H9 (cell line): ENCODE measurements at regions not wholly inside any gene's neighbourhood (a gene's known extent, or its start where the extent isn't known, plus 50 kb on each side); places are given as distances from the start of the nearest gene placed in this dataset.

ENCODE experiments used
- DNase-seq: peaks from one replicate; pipeline ENCODE4 v3.0.0-alpha.2; 2017
- H2AFZ ChIP-seq: one replicate; pipeline ENCODE4 v1.6.1; 2013; ENCODE audit warnings: mild to moderate bottlenecking, low read length, control low read depth, moderate library complexity
- H2AK5ac ChIP-seq: 2 replicates; pipeline ENCODE4 v1.6.1; 2013; ENCODE audit warnings: low read length, control low read depth, mixed read lengths; ENCODE audit not compliant: insufficient read length
- H2BK120ac ChIP-seq: one replicate; pipeline ENCODE4 v1.6.1; 2013; ENCODE audit warnings: low read depth, mild to moderate bottlenecking, low read length, control low read depth, inconsistent platforms; ENCODE audit not compliant: poor library complexity, severe bottlenecking
- H2BK12ac ChIP-seq: 2 replicates; pipeline ENCODE4 v1.6.1; 2013; ENCODE audit warnings: low read length, control low read depth, mixed read lengths, low read depth; ENCODE audit not compliant: insufficient read length
- H2BK15ac ChIP-seq: 2 replicates; pipeline ENCODE4 v1.6.1; 2013; ENCODE audit warnings: low read depth, low read length, control low read depth
- H2BK20ac ChIP-seq: one replicate; pipeline ENCODE4 v1.6.1; 2013; ENCODE audit warnings: low read depth, mild to moderate bottlenecking, low read length, control low read depth, inconsistent platforms; ENCODE audit not compliant: poor library complexity, severe bottlenecking
- H2BK5ac ChIP-seq: 2 replicates; pipeline ENCODE4 v1.6.1; 2013; ENCODE audit warnings: low read length, control low read depth, mixed read lengths; ENCODE audit not compliant: insufficient read length
- H3K14ac ChIP-seq: 2 replicates; pipeline ENCODE4 v1.6.1; 2013; ENCODE audit warnings: low read length, control low read depth; ENCODE audit not compliant: insufficient read depth
- H3K18ac ChIP-seq: 2 replicates; pipeline ENCODE4 v1.6.1; 2013; ENCODE audit warnings: low read depth, mild to moderate bottlenecking, mixed read lengths, low read length, control low read depth; ENCODE audit not compliant: insufficient read length
- H3K23ac ChIP-seq: 2 replicates; pipeline ENCODE4 v1.6.1; 2013; ENCODE audit warnings: low read length, control low read depth, mixed read lengths, low read depth; ENCODE audit not compliant: insufficient read length
- H3K23me2 ChIP-seq: 2 replicates; pipeline ENCODE4 v1.6.1; 2013; ENCODE audit warnings: low read depth, mild to moderate bottlenecking, mixed read lengths, low read length, control low read depth; ENCODE audit not compliant: insufficient read length, poor library complexity, severe bottlenecking
- H3K27ac ChIP-seq: 2 replicates; pipeline ENCODE4 v1.5.1; 2013; ENCODE audit warnings: low read length, control low read depth, mixed read lengths, low read depth; ENCODE audit not compliant: insufficient read length
- H3K27me3 ChIP-seq: 2 replicates; pipeline ENCODE4 v1.6.1; 2013; ENCODE audit warnings: low read length, control low read depth, inconsistent platforms; ENCODE audit not compliant: insufficient read depth
- H3K4ac ChIP-seq: 2 replicates; pipeline ENCODE4 v1.6.1; 2013; ENCODE audit warnings: low read depth, mild to moderate bottlenecking, control low read depth, inconsistent platforms, low read length, moderate library complexity
- H3K4me1 ChIP-seq: 2 replicates; pipeline ENCODE4 v1.6.1; 2013; ENCODE audit warnings: low read length, control low read depth, inconsistent platforms; ENCODE audit not compliant: insufficient read depth
- H3K4me2 ChIP-seq: 2 replicates; pipeline ENCODE4 v1.6.1; 2013; ENCODE audit warnings: low read length, control low read depth, mixed read lengths; ENCODE audit not compliant: insufficient read length, insufficient read depth
- H3K56ac ChIP-seq: 2 replicates; pipeline ENCODE4 v1.6.1; 2013; ENCODE audit warnings: low read depth, mild to moderate bottlenecking, mixed read lengths, low read length, control low read depth; ENCODE audit not compliant: insufficient read length
- H3K79me1 ChIP-seq: 2 replicates; pipeline ENCODE4 v1.6.1; 2013; ENCODE audit warnings: low read depth, mild to moderate bottlenecking, moderate library complexity, low read length, control low read depth, inconsistent platforms; ENCODE audit not compliant: insufficient read depth, poor library complexity, severe bottlenecking
- H3K79me2 ChIP-seq: 2 replicates; pipeline ENCODE4 v1.6.1; 2013; ENCODE audit warnings: low read length, control low read depth, inconsistent platforms; ENCODE audit not compliant: insufficient read depth
- H3K9ac ChIP-seq: 2 replicates; pipeline ENCODE4 v1.6.1; 2013; ENCODE audit warnings: low read length, control low read depth, mixed read lengths; ENCODE audit not compliant: insufficient read length; ENCODE audit errors: extremely low read depth
- H3K9me3 ChIP-seq: one replicate; pipeline ENCODE4 v1.6.1; 2013; ENCODE audit warnings: low read depth, low read length, inconsistent platforms; ENCODE audit not compliant: control insufficient read depth
- H3T11ph ChIP-seq: one replicate; pipeline ENCODE4 v1.6.1; 2013; ENCODE audit warnings: mild to moderate bottlenecking, low read length, control low read depth, inconsistent platforms
- H4K20me1 ChIP-seq: one replicate; pipeline ENCODE4 v1.6.1; 2013; ENCODE audit not compliant: control insufficient read depth, insufficient read length, insufficient read depth
- H4K5ac ChIP-seq: 2 replicates; pipeline ENCODE4 v1.6.1; 2013; ENCODE audit warnings: low read depth, mild to moderate bottlenecking, mixed read lengths, low read length, control low read depth; ENCODE audit not compliant: insufficient read length
- H4K8ac ChIP-seq: replicated peaks from 2 replicates; pipeline ENCODE4 v1.6.1; 2013; ENCODE audit warnings: low read length, control low read depth, mixed read lengths, low read depth; ENCODE audit not compliant: insufficient read length
- H4K91ac ChIP-seq: 2 replicates; pipeline ENCODE4 v1.6.1; 2013; ENCODE audit warnings: low read depth, mild to moderate bottlenecking, moderate library complexity, mixed read lengths, low read length, control low read depth; ENCODE audit not compliant: insufficient read length
- H3K27ac Mint-ChIP-seq, 3 experiments: 2 replicates in 2 of 3; 3 replicates in 1 of 3; pipeline ENCODE4 v1.8.0; 2020 to 2021; ENCODE audit warnings: mixed read lengths in 3 of 3, mild to moderate bottlenecking in 1 of 3, moderate library complexity in 1 of 3
- H3K27me3 Mint-ChIP-seq: 2 replicates; pipeline ENCODE4 v1.8.0; 2021; ENCODE audit warnings: low read depth, mild to moderate bottlenecking, moderate library complexity, mixed read lengths
- H3K36me3 Mint-ChIP-seq, 3 experiments: 2 replicates in 2 of 3; 3 replicates in 1 of 3; pipeline ENCODE4 v1.8.0; 2020 to 2021; ENCODE audit warnings: low read depth in 3 of 3, mixed read lengths in 3 of 3; ENCODE audit not compliant: insufficient read depth in 1 of 3
- H3K4me1 Mint-ChIP-seq, 2 experiments: 2 replicates each; pipeline ENCODE4 v1.8.0; 2020; ENCODE audit warnings: mixed read lengths in 2 of 2
- H3K4me3 Mint-ChIP-seq, 2 experiments: 2 replicates in 1 of 2; 3 replicates in 1 of 2; pipeline ENCODE4 v1.8.0; 2020 to 2021; ENCODE audit warnings: mild to moderate bottlenecking in 2 of 2, mixed read lengths in 2 of 2, moderate library complexity in 1 of 2
- H3K9me3 Mint-ChIP-seq, 2 experiments: 2 replicates in 1 of 2; 3 replicates in 1 of 2; pipeline ENCODE4 v1.8.0; 2020; ENCODE audit warnings: mild to moderate bottlenecking in 2 of 2, mixed read lengths in 2 of 2, moderate library complexity in 1 of 2
- CTCF ChIP-seq: fragments of 200-600 bp; sonication (generic); conservative IDR thresholded peaks from 3 replicates; pipeline ENCODE4 v1.8.0; 2021; ENCODE audit warnings: antibody characterized with exemption, mild to moderate bottlenecking
- WGBS: extraction: QIAGEN DNeasy Blood & Tissue Kit; methylation state at CpG from one replicate; pipeline ENCODE4 v1.1.7; 2013; ENCODE audit warnings: missing lambda C conversion rate, low lambda C conversion rate, mixed read lengths; ENCODE audit not compliant: insufficient read length; ENCODE audit errors: extremely low coverage; 5-methylcytosine and 5-hydroxymethylcytosine counted together

DNA sequence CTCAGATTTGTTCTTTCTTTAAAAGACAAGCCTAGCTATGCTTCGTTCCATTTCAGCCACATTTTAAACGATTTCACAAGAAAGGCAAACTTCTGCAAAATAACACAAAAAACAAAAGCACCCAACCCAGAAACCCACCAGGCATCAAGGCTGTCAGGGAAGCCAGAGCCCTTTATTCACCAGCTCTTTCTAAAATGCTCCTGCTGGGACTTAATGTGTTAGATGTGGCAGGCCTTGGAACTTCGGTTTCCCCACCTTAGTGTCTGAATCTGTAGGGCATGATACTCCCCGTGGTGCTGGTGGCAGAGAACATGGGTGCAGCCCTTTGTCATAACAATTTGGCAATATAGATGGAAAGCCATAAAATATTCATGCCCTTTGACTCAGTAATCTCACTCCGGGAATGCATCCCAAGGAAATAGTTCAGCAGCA is 56.8 kb upstream of the LCTL start:
- Mint-ChIP-seq H3K27me3 (peaks cover 6% of the 10 kb centered on the region), H3K9me3 (no peaks in the 10 kb centered on the region), H3K4me1 (peaks cover 50 to 55% of the 10 kb centered on the region in 2 experiments), H3K36me3 (no peaks in the 10 kb centered on the region; a peak in 2 of 7 replicates), H3K4me3 (peak overlapping the region; percentile 42 to 69; a peak in 4 of 5 replicates), H3K27ac (peak overlapping the region; percentile 28 to 83 (median 79); a peak in 3 of 7 replicates)
- no peak overlapping the region for H2BK5ac ChIP-seq
- H2AFZ ChIP-seq, result no peak overlapping the region
- H3K9me3 ChIP-seq, result no peaks in the 10 kb centered on the region
- H4K8ac ChIP-seq, result no peak overlapping the region
- H3K9ac ChIP-seq, result no peak overlapping the region
- no peak for TF ChIP-seq CTCF
- no peak overlapping the region for H2BK12ac ChIP-seq
- H3K79me2 ChIP-seq, result no peaks in the 10 kb centered on the region
- H2BK20ac ChIP-seq, result no peak overlapping the region
- no peak overlapping the region for H3K56ac ChIP-seq
- H3K4ac ChIP-seq, result no peak overlapping the region
- peaks cover 4% of the 10 kb centered on the region for H3K23me2 ChIP-seq
- WGBS, result no CpG with 5 or more reads among the region's 5 CpGs
- no peak overlapping the region for H2BK120ac ChIP-seq
- H3T11ph ChIP-seq, result no peak overlapping the region
- H4K20me1 ChIP-seq, result no peaks in the 10 kb centered on the region
- no peak overlapping the region for H2BK15ac ChIP-seq
- no peak overlapping the region for H4K5ac ChIP-seq
- H3K14ac ChIP-seq, result no peak overlapping the region
- no peak overlapping the region for H2AK5ac ChIP-seq
- DNase-seq, result no peak
- H3K27me3 ChIP-seq, result no peaks in the 10 kb centered on the region
- H3K4me2 ChIP-seq, result no peak overlapping the region
- no peak overlapping the region for H4K91ac ChIP-seq
- peaks cover 7% of the 10 kb centered on the region; the same call in 1 of the 2 replicates for H3K4me1 ChIP-seq
- H3K18ac ChIP-seq, result no peak overlapping the region
- no peak overlapping the region for H3K27ac ChIP-seq
- H3K79me1 ChIP-seq, result no peaks in the 10 kb centered on the region
- H3K23ac ChIP-seq, result no peak overlapping the region
